Inflammatory macrophage treated with lipopolysaccharide for 4 hours (primary cell): ENCODE measurements at regions not wholly inside any gene's neighbourhood (a gene's known extent, or its start where the extent isn't known, plus 50 kb on each side); places are given as distances from the start of the nearest gene placed in this dataset.

Source experiments
- DNase-seq: peaks from one replicate; pipeline ENCODE4 v3.0.0-alpha.2; 2020

GRCh38 chr2:240325016-240326007 is 110.2 kb upstream of the GPC1 start:
- DNase-seq, result no peak

GRCh38 chr2:240326246-240326645 is 109.2 kb upstream of the GPC1 start:
- no peak for DNase-seq

- no peak for DNase-seq
Measured at GRCh38 chr2:240326886-240327285, 108.6 kb upstream of the GPC1 start.

GRCh38 chr2:240327566-240327965 is 107.9 kb upstream of the GPC1 start:
- DNase-seq, result no peak

DNA sequence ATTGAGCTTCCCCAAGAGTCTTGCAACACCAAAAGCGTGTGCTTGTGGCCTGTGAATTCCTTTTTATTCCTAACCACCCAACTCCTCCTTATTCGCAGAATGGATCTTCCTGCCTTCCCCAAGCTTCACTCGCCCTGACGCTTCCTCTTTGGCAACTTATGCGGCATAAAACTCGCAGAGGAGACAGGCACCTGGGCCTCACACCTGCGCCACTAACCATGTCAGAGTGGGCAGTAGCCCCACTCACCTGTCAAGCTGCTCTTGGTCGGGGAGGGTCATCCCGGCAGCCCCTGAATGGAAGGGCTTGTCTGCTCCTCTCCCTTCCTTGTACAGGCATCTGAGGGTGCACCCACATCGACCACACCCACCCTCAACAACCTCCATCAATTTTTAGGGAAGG is 106.9 kb upstream of the GPC1 start:
- DNase-seq, result no peak

GRCh38 chr2:240329116-240329665 is 106.3 kb upstream of the GPC1 start:
- DNase-seq, result no peak

DNA sequence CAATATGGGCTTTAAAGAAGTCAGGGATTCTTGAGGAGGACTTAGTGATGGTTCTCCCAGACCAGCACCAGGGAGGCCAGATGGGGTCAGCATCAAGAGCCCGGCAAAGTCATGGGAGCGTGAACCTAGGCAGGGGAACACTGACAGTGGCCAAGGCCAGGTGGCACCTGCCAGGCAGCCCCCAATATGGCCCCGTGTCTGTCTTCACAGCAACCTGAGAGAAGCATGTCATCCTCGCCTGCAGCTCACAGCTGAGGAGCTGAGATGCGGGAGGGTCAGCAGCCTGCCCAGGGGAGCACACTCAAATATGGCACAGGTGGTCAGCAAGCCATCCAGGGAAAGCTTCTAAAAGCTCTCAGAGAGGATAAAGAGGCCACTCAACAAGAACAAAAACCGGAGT is 105.7 kb upstream of the GPC1 start:
- DNase-seq, result no peak

DNA sequence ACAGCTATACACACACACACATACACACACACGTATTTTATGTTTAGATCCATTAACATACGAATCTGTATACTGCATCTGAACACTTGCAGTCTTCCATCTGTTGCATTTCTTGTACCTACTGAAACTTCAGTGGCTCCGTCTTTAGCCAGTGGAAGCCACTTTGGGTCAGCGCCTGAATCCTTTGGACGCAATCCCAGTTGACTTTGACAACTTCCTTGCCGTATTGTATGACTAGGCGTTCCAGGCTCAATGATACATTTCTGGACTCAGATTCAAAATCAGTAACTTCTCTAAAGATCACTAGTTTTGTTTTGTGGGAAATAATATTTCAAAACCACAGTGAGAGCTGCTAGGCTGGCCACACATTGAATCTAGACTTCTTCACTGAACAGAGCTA is 101.5 kb upstream of the GPC1 start:
- DNase-seq, result no peak

- DNase-seq, result no peak
Measured at GRCh38 chr2:240335061-240335460, 100.4 kb upstream of the GPC1 start.

GRCh38 chr2:240336820-240337427 is 98.5 kb upstream of the GPC1 start:
- DNase-seq, result no peak

DNA sequence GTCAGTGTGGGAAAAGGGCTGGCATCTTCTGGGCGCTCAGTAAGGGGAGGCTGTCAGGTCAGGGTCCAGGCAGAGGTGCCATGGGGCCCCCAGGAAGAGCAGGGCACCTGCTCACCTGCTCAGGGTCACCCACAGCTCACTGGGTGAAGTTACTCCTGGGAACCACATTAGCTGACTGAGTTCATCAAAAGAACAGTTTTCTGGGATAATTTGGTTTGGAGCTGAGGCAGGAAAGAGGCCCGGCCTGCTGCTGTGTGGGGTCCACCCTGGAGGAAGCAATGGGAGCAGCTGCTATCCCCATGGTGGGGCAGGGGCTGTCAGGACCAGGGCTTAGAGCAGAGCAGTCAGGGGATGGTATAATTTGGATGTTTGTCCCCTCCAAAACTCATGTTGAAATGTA is 97.2 kb upstream of the GPC1 start:
- no peak for DNase-seq

GRCh38 chr2:240339411-240340360 is 95.8 kb upstream of the GPC1 start:
- DNase-seq, result no peak

DNA sequence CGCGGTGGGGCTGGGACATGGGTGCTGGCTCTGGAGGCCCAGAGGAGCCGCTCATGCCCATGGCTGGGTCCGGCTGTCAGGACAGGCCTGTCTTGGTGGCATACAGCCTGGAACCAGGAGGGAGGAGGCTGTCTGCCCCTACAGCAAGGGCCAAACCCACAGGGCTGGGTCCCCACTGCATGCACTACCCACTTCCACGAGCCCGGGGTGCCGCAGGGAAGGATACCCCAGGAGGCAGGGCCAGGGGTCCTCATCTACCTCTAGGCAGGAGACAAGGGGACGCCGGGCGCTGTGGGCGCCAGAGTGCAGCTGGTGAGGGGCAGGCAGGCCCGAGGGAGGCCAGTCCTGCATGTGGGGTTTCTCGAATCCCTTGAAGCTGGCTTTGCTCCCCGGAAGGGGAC is 95.1 kb upstream of the GPC1 start:
- no peak for DNase-seq

DNA sequence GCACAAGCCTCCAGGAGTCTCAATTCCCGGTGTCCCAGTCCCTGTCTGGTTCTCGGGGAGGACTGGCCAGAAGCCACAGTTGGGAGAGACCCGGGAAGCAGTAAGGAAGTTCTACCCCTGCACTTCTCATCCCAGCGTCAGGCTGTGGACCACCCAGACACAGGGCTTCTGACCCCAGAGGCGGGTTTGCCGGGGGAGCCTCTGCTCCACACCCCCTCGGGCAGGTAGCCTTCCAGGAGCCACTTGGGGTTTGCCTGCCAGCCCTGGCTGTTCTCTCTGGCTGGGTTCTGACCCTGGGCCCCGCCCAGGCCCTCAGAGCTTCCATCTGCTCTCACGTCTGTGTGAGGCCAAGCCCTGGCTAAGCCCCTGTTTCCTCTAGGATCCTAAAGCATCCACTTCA is 94.4 kb upstream of the GPC1 start:
- DNase-seq, result no peak

GRCh38 chr2:240343548-240343947 is 91.9 kb upstream of the GPC1 start:
- DNase-seq, result no peak

- DNase-seq, result no peak
Measured at GRCh38 chr2:240344904-240345303, 90.6 kb upstream of the GPC1 start.

GRCh38 chr2:240346015-240346752 is 89.3 kb upstream of the GPC1 start:
- no peak for DNase-seq

GRCh38 chr2:240346753-240347372 is 88.6 kb upstream of the GPC1 start:
- no peak for DNase-seq

GRCh38 chr2:240347373-240347940 is 88.0 kb upstream of the GPC1 start:
- DNase-seq, result no peak

DNA sequence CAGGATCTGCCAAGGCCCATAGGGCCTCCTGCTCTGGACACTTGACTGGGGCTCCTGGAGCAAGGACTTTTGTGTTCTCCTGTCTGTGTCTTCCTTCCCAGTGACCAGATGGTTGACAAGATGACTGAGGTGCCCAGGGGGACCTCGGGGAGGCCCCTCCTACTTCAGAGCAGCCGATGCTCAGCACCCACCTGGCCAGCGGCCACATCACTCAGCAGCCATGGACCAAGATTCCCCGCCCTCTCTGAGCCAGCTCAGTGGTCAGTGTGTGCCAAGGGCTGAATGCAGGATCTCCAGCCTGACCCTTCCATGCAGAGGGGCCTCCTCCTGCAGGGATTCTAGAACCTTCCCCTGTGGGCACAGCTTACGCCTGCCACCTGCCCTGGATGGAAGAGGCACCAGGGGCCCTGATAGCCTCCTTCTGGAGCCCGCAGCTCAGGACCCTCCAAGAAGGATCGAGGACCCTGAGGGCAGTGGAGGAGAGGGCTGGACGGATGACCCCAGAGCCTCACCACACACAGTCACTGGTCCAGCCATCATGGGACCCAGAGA is 87.4 kb upstream of the GPC1 start:
- DNase-seq, result no peak

DNA sequence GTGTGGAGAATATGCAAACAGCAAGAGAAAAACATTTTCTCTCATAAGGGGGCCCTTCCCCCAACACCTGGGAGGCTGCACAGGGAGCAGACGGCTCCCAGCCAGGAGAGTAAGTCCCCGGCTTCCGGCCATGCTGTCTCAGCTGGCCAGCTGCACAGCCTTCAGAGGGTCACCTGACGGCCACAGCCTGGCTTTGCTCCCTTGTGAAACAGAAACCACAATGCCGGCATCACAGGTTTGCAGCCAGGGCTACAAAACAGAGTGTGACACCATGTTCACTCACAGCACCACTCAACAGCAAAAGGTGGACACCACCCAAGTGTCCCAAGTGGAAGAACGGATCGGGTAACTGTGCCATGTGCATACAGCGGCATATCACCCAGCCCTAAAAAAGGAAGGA is 86.9 kb upstream of the GPC1 start:
- DNase-seq, result no peak
